ENCODE measurements at regions not wholly inside any gene's neighbourhood (a gene's known extent, or its start where the extent isn't known, plus 50 kb on each side); places are given as distances from the start of the nearest gene placed in this dataset.

- H3K36me3 ChIP-seq (ENCODE audit: control insufficient read depth in 2 of 2, insufficient read depth in 1 of 2, low read length in 2 of 2) = no peaks in the 10 kb centered on the region
- no peaks in the 10 kb centered on the region for H3K4me1 ChIP-seq (ENCODE audit: control insufficient read depth, insufficient read depth, low read length)
- no peak overlapping the region for H3K4me3 ChIP-seq (ENCODE audit: low read depth, low read length)
- POLR2A ChIA-PET = no interaction called here
- TF ChIP-seq HOXA7 (CRISPR knock-in tag; IDR thresholded peaks at IDR 0.05; ENCODE audit: borderline replicate concordance) (no peak), PBX3 (CRISPR knock-in tag; IDR thresholded peaks at IDR 0.05) (no peak), ZNF600 (tag by site-specific recombination; IDR thresholded peaks at IDR 0.05) (no peak), KLF9 (tag by site-specific recombination; IDR thresholded peaks at IDR 0.05; ENCODE audit: low read depth) (no peak), ZNF10 (tag by site-specific recombination; IDR thresholded peaks at IDR 0.05) (no peak), ZNF416 (tag by site-specific recombination; IDR thresholded peaks at IDR 0.05) (no peak), ZNF266 (tag by site-specific recombination; IDR thresholded peaks at IDR 0.05; ENCODE audit: low read depth) (no peak), PRDM2 (tag by site-specific recombination; IDR thresholded peaks at IDR 0.05; ENCODE audit: borderline replicate concordance) (no peak), ZNF555 (tag by site-specific recombination; conservative IDR thresholded peaks at IDR 0.05) (no peak)
- TF ChIP-seq, protein P1, sequence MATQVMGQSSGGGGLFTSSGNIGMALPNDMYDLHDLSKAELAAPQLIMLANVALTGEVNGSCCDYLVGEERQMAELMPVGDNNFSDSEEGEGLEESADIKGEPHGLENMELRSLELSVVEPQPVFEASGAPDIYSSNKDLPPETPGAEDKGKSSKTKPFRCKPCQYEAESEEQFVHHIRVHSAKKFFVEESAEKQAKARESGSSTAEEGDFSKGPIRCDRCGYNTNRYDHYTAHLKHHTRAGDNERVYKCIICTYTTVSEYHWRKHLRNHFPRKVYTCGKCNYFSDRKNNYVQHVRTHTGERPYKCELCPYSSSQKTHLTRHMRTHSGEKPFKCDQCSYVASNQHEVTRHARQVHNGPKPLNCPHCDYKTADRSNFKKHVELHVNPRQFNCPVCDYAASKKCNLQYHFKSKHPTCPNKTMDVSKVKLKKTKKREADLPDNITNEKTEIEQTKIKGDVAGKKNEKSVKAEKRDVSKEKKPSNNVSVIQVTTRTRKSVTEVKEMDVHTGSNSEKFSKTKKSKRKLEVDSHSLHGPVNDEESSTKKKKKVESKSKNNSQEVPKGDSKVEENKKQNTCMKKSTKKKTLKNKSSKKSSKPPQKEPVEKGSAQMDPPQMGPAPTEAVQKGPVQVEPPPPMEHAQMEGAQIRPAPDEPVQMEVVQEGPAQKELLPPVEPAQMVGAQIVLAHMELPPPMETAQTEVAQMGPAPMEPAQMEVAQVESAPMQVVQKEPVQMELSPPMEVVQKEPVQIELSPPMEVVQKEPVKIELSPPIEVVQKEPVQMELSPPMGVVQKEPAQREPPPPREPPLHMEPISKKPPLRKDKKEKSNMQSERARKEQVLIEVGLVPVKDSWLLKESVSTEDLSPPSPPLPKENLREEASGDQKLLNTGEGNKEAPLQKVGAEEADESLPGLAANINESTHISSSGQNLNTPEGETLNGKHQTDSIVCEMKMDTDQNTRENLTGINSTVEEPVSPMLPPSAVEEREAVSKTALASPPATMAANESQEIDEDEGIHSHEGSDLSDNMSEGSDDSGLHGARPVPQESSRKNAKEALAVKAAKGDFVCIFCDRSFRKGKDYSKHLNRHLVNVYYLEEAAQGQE (tag by site-specific recombination; IDR thresholded peaks at IDR 0.05) = no peak
- TF ChIP-seq, protein P2, sequence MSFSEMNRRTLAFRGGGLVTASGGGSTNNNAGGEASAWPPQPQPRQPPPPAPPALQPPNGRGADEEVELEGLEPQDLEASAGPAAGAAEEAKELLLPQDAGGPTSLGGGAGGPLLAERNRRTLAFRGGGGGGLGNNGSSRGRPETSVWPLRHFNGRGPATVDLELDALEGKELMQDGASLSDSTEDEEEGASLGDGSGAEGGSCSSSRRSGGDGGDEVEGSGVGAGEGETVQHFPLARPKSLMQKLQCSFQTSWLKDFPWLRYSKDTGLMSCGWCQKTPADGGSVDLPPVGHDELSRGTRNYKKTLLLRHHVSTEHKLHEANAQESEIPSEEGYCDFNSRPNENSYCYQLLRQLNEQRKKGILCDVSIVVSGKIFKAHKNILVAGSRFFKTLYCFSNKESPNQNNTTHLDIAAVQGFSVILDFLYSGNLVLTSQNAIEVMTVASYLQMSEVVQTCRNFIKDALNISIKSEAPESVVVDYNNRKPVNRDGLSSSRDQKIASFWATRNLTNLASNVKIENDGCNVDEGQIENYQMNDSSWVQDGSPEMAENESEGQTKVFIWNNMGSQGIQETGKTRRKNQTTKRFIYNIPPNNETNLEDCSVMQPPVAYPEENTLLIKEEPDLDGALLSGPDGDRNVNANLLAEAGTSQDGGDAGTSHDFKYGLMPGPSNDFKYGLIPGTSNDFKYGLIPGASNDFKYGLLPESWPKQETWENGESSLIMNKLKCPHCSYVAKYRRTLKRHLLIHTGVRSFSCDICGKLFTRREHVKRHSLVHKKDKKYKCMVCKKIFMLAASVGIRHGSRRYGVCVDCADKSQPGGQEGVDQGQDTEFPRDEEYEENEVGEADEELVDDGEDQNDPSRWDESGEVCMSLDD (tag by site-specific recombination; IDR thresholded peaks at IDR 0.05) = no peak
- H3K27ac ChIP-seq (ENCODE audit: extremely low read depth, low read depth, low read length) = no peak overlapping the region
- CTCF ChIA-PET = interaction anchor here (1.0 kb wide), 1 partner anchor 8 kb away, joined by 4 read pairs; no protein-coding TSS in a partner anchor
- no peaks in the 10 kb centered on the region; the same call in 1 of the 2 replicates for H3K9me3 ChIP-seq (ENCODE audit: control insufficient read depth, insufficient read depth, low read depth, low read length)
These were observed 832.8 kb downstream of the RNF144A start for GRCh38 chr2:7749895-7750559.
